Neural cell (in vitro differentiated cells): ENCODE measurements at regions not wholly inside any gene's neighbourhood (a gene's known extent, or its start where the extent isn't known, plus 50 kb on each side); places are given as distances from the start of the nearest gene placed in this dataset.
"Not testable (repeated sequence)": the region's sequence is repeated elsewhere in the genome, so short reads cannot be mapped to it uniquely, and the experiment has no call there.

Experiments used
- H2AFZ ChIP-seq: fragments of 200-600, 300-800 bp; sonication (generic), shearing (Covaris generic); 2 replicates; pipeline ENCODE4 v1.6.0; 2014; ENCODE audit warnings: low read depth, mild to moderate bottlenecking, antibody characterized with exemption, low read length, moderate library complexity
- H3F3A ChIP-seq: fragments of 200-600 bp; shearing (Covaris generic); 2 replicates; pipeline ENCODE4 v1.6.1; 2016; ENCODE audit warnings: mild to moderate bottlenecking, moderate library complexity, mixed read lengths, antibody characterized with exemption, low read length; ENCODE audit not compliant: insufficient read depth, poor library complexity, severe bottlenecking
- H3K27ac ChIP-seq: fragments of 200-600, 300-800 bp; sonication (generic), shearing (Covaris generic); 2 replicates; pipeline ENCODE4 v1.5.1; 2014; ENCODE audit warnings: mild to moderate bottlenecking, low read length, moderate library complexity
- H3K27me3 ChIP-seq: fragments of 300-800, 200-600 bp; sonication (generic), shearing (Covaris generic); 2 replicates; pipeline ENCODE4 v1.6.0; 2014; ENCODE audit warnings: mild to moderate bottlenecking, low read depth, low read length, moderate library complexity; ENCODE audit not compliant: insufficient read depth
- H3K36me3 ChIP-seq: fragments of 300-800, 200-600 bp; sonication (generic), shearing (Covaris generic); 2 replicates; pipeline ENCODE4 v1.5.1; 2014; ENCODE audit warnings: mild to moderate bottlenecking, antibody characterized with exemption, low read length, moderate library complexity; ENCODE audit not compliant: insufficient read depth
- H3K4me2 ChIP-seq: fragments of 300-800, 200-600 bp; sonication (generic), shearing (Covaris generic); 2 replicates; pipeline ENCODE4 v1.6.0; 2014; ENCODE audit warnings: mild to moderate bottlenecking, low read length
- H3K4me3 ChIP-seq: fragments of 300-800, 200-600 bp; sonication (generic), shearing (Covaris generic); 2 replicates; pipeline ENCODE4 v1.5.1; 2014; ENCODE audit warnings: mild to moderate bottlenecking, low read length, moderate library complexity
- H3K79me2 ChIP-seq: fragments of 200-600 bp; shearing (Covaris generic); replicated peaks from 2 replicates; pipeline ENCODE4 v1.6.0; 2014; ENCODE audit warnings: mild to moderate bottlenecking, low read length, moderate library complexity; ENCODE audit not compliant: insufficient read depth
- H3K9ac ChIP-seq: fragments of 300-800, 200-600 bp; sonication (generic), shearing (Covaris generic); 2 replicates; pipeline ENCODE4 v1.6.1; 2016; ENCODE audit warnings: mild to moderate bottlenecking, low read length, mixed read lengths
- H3K9me2 ChIP-seq: fragments of 200-600 bp; shearing (Covaris generic); 2 replicates; pipeline ENCODE4 v1.6.1; 2016; ENCODE audit warnings: mild to moderate bottlenecking, low read length, mixed read lengths; ENCODE audit not compliant: insufficient read depth
- H3K9me3 ChIP-seq: fragments of 200-600, 300-800 bp; sonication (generic), shearing (Covaris generic); 2 replicates; pipeline ENCODE4 v1.6.1; 2016; ENCODE audit warnings: mild to moderate bottlenecking, mixed run types, low read length, moderate library complexity, mixed read lengths
- H4K20me1 ChIP-seq: fragments of 200-600 bp; shearing (Covaris generic); 2 replicates; pipeline ENCODE4 v1.6.1; 2016; ENCODE audit warnings: mild to moderate bottlenecking, mixed run types; ENCODE audit not compliant: insufficient read depth
- CTCF ChIP-seq: fragments of 450-650 bp; IDR thresholded peaks from 2 replicates; pipeline ENCODE4 v1.5.1; 2014; ENCODE audit warnings: antibody characterized with exemption, mild to moderate bottlenecking, moderate library complexity; ENCODE audit not compliant: poor library complexity, severe bottlenecking
- EP300 ChIP-seq: fragments of 450-650 bp; conservative IDR thresholded peaks from 2 replicates; pipeline ENCODE4 v1.6.1; 2014; ENCODE audit warnings: antibody characterized with exemption, mild to moderate bottlenecking, moderate library complexity; ENCODE audit not compliant: poor library complexity, severe bottlenecking
- EZH2 ChIP-seq: fragments of 200-600, 300-800 bp; shearing (Covaris generic), sonication (generic); IDR thresholded peaks from 2 replicates; pipeline ENCODE4 v1.6.1; 2014; ENCODE audit warnings: antibody characterized with exemption, low read length, borderline replicate concordance, mild to moderate bottlenecking; ENCODE audit not compliant: insufficient read depth, poor library complexity, severe bottlenecking
- MXI1 ChIP-seq: fragments of 450-650 bp; conservative IDR thresholded peaks from 2 replicates; pipeline ENCODE4 v1.6.1; 2014; ENCODE audit warnings: antibody characterized with exemption, mild to moderate bottlenecking; ENCODE audit not compliant: poor library complexity, severe bottlenecking
- POLR2AphosphoS5 ChIP-seq: IDR thresholded peaks from 2 replicates; pipeline ENCODE4 v1.6.1; 2012
- RAD21 ChIP-seq: fragments of 450-650 bp; conservative IDR thresholded peaks from 2 replicates; pipeline ENCODE4 v1.6.1; 2014; ENCODE audit warnings: antibody characterized with exemption, mild to moderate bottlenecking, moderate library complexity
- REST ChIP-seq: IDR thresholded peaks from 2 replicates; pipeline ENCODE4 v1.6.1; 2012; ENCODE audit warnings: borderline replicate concordance
- SMC3 ChIP-seq: fragments of 450-650 bp; conservative IDR thresholded peaks from 2 replicates; pipeline ENCODE4 v1.6.1; 2014; ENCODE audit warnings: antibody characterized with exemption, mild to moderate bottlenecking, moderate library complexity; ENCODE audit not compliant: poor library complexity
- TAF1 ChIP-seq: IDR thresholded peaks from 2 replicates; pipeline ENCODE4 v1.6.1; 2012; ENCODE audit warnings: low read depth

- Histone ChIP-seq H3K27ac (no peak overlapping the region), H3K4me3 (no peak overlapping the region), H3K36me3 (no peaks in the 10 kb centered on the region), H3K9me3 (no peaks in the 10 kb centered on the region), H3F3A (no peaks in the 10 kb centered on the region), H3K27me3 (no peaks in the 10 kb centered on the region), H3K79me2 (no peaks in the 10 kb centered on the region), H3K4me2 (no peak overlapping the region), H3K9me2 (no peaks in the 10 kb centered on the region), H4K20me1 (no peaks in the 10 kb centered on the region), H2AFZ (no peak overlapping the region), H3K9ac (no peak overlapping the region)
- TF ChIP-seq SMC3 (no peak), CTCF (no peak), EZH2 (no peak), POLR2AphosphoS5 (no peak), MXI1 (no peak), EP300 (no peak)
These were observed 239.0 kb upstream of the FIGN start for GRCh38 chr2:163974766-163975165.

DNA sequence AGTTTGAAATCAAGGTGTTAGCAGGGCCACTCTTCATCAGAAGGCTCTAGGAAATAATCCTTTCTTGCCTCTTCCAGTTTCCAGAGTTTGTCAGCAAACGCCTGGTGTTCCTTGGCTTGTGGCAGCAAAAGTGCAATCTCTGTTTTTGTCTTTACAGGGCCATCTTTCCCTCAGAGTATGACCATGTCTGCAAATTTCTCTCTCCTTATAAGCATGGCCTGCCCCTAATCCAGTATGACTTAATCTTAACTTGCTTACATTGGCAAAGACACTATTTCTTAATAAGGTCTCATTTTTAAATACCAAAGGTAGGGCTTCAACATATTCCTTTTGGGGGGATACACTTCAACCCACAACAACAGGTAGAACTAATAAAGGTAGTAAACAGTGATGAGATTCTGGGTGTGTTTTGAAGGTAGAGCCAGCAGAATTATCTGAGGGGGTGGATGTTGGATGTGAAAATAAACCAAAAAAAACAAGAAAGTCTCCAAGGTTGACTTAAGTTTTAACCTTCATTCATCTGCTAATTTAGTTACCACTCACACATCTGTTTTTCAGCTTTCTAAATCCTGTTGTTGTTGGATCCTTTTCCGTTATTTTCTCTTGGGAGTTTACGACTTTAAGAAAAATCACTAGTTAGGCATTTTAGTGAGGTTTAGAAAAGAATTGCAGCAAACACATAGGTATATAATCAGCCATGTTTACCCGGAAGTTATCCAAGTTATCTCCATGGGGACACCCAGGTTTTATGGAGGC is 234.4 kb upstream of the FIGN start:
- Histone ChIP-seq H2AFZ (no peak overlapping the region), H3K4me3 (no peak overlapping the region), H4K20me1 (no peaks in the 10 kb centered on the region), H3K9ac (no peak overlapping the region), H3K9me2 (no peaks in the 10 kb centered on the region), H3K79me2 (no peaks in the 10 kb centered on the region), H3K36me3 (no peaks in the 10 kb centered on the region), H3K27ac (no peak overlapping the region), H3K27me3 (no peaks in the 10 kb centered on the region), H3F3A (no peaks in the 10 kb centered on the region), H3K9me3 (no peaks in the 10 kb centered on the region), H3K4me2 (no peak overlapping the region)
- TF ChIP-seq RAD21 (no peak), TAF1 (no peak), CTCF (no peak), SMC3 (no peak), REST (no peak), POLR2AphosphoS5 (no peak), MXI1 (no peak), EP300 (no peak), EZH2 (no peak)

DNA sequence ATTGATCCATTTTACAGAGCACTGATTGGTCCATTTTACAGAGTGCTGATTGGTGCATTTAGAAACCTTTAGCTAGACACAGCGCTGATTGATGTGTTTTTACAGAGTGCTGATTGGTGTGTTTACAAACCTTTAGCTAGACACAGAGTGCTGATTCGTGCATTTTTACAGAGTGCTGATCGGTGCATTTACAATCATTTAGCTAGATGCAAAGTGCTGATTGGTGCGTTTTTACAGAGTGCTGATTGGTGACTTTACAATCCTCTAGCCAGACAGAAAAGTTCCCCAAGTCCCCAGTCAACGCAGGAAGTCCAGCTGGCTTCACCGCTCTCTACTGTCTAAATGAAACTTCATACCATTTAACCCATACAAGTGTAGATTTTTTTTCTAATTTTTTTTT is 228.5 kb upstream of the FIGN start:
- not testable (repeated sequence) for H3K79me2 ChIP-seq, H3K9ac ChIP-seq, H3K27ac ChIP-seq, H3F3A ChIP-seq, H3K9me3 ChIP-seq, H3K27me3 ChIP-seq, H3K36me3 ChIP-seq, H3K4me2 ChIP-seq, H3K4me3 ChIP-seq, H2AFZ ChIP-seq, H3K9me2 ChIP-seq, H4K20me1 ChIP-seq
